GM19455 (cell line): ENCODE measurements at regions not wholly inside any gene's neighbourhood (a gene's known extent, or its start where the extent isn't known, plus 50 kb on each side); places are given as distances from the start of the nearest gene placed in this dataset.

Source experiments
- ATAC-seq: cut with Tn5 transposase; IDR thresholded peaks from one replicate; pipeline ENCODE4 v1.9.1; 2021; ENCODE audit not compliant: unreplicated experiment

GRCh38 chr7:94266238-94266644, 128.5 kb upstream of the COL1A2 start:
- no peak for ATAC-seq

DNA sequence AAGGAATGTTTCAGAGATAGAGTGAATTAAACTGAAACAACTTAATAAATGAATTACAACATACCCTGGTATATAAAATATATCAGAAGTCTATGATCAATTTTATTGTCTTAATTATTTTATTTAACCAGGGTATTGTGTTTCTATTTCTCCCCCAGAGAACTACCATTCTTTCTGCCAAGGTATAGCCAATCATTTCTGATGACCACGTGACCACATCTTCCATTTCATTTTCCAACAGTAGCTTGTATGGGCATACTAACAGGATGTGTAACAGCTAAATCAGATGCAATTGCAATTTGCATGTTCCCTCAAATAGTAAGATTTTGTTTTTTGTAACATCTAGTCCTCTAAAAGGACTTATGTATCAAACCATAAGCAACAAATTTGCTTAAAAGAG, 123.9 kb upstream of the COL1A2 start:
- no peak for ATAC-seq

DNA sequence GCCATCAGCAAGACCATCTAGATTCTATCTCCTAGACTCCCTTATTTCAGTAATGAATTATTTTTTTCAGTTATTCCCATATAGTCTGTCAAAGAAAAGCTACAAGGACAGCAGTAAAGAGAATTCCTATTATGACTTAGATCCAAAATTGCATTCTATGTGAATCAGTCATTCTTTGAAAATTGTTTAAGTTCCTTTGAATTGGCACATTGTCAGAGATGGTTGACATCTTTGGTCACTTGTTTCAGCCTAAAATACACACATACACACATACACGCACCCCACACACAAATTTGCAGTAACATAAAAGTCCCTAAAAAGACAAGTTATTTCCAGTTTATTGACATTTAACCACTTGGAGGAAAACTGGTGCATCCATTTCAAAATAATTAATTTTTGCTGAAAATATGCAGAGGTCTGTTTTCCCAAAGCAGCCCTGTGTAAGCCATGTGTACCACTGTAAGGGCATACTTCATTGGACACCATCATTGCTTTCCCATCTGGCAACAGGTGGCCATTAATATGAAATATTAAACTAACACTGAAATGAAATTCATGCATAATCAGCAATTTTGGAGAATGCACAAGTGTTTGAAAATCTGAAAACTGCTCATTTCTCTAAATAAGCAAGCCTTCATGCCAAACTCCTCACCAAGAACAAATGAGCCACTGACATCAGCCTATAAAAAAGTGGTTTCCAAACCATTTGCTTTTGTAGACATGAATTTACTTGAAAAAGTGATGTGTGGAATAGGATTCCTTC, 121.7 kb upstream of the COL1A2 start:
- ATAC-seq = no peak

GRCh38 chr7:94274828-94275227, 119.9 kb upstream of the COL1A2 start:
- no peak for ATAC-seq

- ATAC-seq = no peak
These were observed 118.7 kb upstream of the COL1A2 start for GRCh38 chr7:94276027-94276426.

- ATAC-seq = no peak
These were observed 117.9 kb upstream of the COL1A2 start for GRCh38 chr7:94276795-94277194.

DNA sequence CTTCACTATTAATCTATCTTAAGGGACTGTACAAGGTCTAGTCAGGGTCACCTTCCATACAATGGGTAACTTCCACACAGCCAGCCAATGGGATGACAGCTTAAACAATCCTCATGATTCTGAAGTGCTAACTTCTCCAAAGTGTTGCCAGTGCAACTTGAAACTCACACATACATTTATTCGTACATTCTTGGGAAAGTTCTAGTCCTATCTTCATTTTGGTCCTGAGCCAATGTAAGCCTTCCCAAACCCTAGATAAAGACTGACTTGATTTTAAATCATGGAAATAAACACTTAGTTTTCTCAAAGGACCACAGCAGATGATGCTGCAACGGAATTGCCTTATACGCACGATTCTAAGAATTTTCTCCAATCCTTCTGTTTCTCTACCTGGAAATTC, 117.5 kb upstream of the COL1A2 start:
- no peak for ATAC-seq

- ATAC-seq = no peak
These were observed 113.8 kb upstream of the COL1A2 start for GRCh38 chr7:94280851-94281250.

DNA sequence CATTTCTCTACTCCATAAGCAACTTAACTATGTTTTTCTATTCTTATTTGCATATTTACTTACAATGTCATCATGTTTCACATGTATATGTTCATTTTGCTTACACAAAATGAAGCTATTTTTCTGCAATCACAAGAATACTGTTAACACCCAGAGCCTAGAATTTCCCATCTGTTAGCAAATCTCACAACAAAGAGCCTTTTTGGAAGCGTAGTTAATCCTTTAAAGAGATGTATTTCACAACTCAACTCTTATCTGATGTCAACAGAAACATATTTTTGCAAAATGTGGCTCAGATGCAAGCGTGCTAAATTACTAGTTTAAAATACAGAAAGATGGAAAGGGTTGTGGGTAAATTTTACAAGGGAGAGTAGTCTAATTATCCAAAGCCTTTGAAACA, 110.6 kb upstream of the COL1A2 start:
- ATAC-seq = no peak

DNA sequence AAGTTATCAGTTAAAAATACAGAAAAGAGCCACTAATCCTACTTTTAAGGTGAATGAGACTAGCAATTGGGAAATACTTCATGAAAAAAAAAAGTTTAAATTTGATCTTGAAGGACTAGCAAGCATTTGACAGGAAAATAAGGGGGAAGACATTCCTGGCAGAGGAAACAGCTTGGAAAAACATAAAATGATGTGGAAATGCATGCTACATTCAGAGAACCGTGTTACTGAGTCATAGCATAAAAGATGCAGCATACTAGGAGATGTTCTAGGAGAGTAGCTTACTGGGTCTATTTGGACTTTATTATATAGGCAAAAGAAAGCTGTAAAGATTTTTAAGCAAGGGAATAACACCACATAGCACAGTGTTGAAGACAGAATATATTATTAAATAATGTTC, 108.6 kb upstream of the COL1A2 start:
- ATAC-seq = no peak

DNA sequence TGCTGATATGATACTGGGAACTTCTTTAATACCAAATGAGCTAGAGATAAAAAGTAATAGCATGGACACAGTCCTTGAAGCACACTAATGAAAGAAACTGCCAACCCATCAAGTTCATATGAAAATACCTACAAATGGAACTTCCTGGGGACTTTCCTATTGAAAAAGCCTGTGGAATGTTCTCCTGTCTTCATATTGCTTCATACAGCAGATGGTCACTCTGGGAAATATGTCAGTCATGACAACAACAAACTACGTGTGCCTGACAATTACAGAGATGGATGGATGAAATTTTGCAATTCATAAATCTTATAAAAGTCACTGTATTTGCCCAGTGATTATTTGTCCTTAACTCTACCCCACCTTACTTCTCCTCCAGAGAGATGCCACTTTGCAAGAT, 106.6 kb upstream of the COL1A2 start:
- ATAC-seq = no peak

DNA sequence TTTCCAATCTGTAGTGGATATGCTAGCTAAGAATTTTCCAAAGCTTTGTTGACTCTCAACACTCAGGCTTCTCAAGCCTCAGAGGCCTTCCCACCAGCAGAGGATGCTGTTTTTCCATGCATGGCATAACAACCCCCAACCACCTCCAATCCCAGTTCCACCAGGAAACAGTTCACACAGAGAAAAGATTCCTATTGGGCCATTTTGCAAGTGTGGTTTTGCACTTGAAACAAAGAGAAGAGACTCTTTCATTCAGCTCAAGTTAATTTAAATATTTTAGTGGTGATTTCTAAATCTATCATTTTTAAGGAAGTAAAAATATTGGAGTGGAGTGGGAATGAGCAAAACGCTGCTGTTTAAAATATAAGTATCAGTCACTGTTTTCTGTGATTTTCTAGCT, 105.6 kb upstream of the COL1A2 start:
- ATAC-seq = no peak

- no peak for ATAC-seq
These were observed 100.1 kb upstream of the COL1A2 start for GRCh38 chr7:94294471-94295131.

DNA sequence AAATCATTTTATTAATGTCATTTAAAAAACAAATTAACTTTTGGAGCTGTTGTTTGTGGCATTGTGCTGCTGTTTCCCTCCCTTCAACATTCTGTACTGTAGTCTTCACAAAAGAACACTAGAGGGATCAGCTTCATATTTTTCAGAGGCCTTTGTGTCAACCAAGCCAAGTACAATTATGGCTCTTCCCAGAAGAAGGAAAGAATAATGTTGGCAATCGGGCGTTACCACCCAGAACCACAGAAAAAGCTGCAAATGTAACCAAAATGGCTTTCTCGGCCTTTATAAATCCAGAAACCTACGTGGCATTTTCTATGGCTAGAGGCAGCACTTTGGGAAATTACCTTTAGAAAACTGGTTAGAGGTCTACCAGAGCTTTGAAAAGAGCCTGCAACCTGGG, 98.8 kb upstream of the COL1A2 start:
- ATAC-seq = no peak

DNA sequence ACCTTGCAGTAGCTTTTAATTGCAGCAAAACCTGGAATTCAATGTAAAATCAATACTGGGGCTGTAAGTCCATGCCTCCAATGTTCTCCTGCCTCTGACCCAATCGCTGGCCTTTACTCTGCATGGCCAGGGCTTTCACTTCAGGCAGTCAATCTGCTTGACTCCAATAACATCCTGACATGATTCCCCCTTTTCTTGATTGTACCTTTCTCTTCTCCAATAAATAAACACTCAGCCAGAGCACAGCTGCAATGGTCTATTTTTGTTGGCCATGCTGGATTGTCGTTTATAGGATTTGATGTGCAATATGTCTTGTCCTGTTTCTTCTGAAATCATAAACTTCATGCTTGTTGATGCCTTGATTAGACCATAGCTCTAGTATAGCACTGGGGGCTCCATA, 97.8 kb upstream of the COL1A2 start:
- no peak for ATAC-seq

- ATAC-seq = no peak
These were observed 97.3 kb upstream of the COL1A2 start for GRCh38 chr7:94297397-94297838.

- no peak for ATAC-seq
These were observed 95.8 kb upstream of the COL1A2 start for GRCh38 chr7:94298943-94299342.

DNA sequence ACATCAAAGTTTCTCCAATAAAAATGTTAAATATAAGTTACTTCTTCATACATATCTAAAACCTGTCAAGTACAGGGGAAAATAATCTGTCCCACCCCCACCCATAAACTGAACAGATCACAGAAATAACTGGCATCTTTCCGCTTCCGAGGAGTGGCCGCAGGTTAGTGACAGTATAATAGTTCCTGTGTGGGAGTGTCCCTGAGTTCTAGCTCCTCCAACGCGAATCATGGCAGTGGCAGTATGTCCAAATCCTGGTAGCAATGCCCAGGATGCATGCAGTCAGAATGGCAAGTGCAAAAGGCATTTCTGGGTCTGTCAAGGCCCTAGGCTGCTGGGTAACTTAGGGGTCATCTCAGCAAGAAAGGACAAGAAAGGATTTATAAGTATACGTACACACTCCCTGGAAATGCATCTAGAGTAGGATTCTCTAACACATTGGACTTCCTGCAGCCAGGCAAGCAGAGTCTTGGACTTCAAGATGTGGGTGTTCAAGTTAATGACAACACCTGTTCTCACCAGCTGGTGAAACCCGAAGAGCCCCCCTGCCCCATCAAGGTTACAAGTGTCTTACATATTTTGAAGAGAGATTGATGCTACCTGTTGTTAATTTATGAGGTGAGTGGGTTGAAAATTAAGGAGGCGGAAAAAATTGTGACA, 94.4 kb upstream of the COL1A2 start:
- no peak for ATAC-seq

DNA sequence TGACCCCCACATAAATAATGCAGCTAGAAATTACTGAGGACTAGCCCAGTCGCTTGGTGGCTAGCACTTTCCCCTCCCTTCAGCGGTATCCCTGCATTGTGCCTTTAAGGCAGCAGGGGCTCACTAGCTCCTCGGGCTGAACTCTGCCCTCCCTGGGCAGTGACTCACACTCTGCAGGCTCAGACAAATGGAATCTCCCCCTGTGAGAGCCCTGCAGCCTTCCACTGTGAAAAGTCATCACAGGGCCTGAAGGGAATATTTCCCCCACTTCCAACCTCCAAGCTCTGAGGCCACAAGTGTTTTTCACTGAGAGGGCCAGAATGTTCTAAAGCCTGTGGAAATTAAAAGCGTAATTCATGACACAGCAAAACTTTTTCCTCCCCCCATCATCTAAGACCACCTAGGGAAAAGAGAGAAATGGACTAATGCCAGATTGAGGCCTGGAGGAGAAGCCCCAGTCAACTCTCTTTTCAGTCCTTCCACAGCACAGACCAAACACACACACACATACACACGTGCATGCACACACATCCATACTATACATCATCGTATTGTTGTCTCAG, 93.6 kb upstream of the COL1A2 start:
- no peak for ATAC-seq

- no peak for ATAC-seq
These were observed 91.6 kb upstream of the COL1A2 start for GRCh38 chr7:94303118-94303517.

DNA sequence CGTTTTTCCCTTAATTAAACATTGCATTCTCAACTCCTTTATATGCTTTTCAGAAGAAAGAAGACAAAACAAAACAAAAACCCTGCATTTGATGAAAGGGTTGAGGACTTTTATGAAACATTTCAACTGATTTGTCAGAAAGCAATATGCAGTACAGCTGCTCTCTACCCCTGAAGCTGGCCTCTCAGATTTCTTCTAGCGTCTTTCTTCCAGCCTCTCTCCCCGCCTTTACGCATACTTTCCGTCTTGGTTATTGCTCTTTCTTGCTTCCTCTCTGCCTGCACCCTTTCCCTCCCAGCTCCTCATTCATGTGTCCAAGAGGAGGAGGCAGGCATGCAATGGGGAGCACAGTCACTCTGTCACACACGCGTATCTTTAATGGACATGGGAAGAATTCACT, 91.0 kb upstream of the COL1A2 start:
- ATAC-seq = no peak

- ATAC-seq = no peak
These were observed 89.8 kb upstream of the COL1A2 start for GRCh38 chr7:94304878-94305277.
